Neural crest cell (in vitro differentiated cells): ENCODE measurements at regions not wholly inside any gene's neighbourhood (a gene's known extent, or its start where the extent isn't known, plus 50 kb on each side); places are given as distances from the start of the nearest gene placed in this dataset.
"Not testable (repeated sequence)": the region's sequence is repeated elsewhere in the genome, so short reads cannot be mapped to it uniquely, and the experiment has no call there.

Experiments
- DNase-seq: peaks from one replicate; pipeline ENCODE4 v3.0.0; 2021; ENCODE audit warnings: low read depth, mixed read lengths, low spot score
- H3K27ac Mint-ChIP-seq: one replicate; pipeline ENCODE4 v1.8.0; 2021; ENCODE audit warnings: mild to moderate bottlenecking, mixed read lengths; ENCODE audit not compliant: unreplicated experiment
- H3K27me3 Mint-ChIP-seq: 2 replicates; pipeline ENCODE4 v1.8.0; 2021; ENCODE audit warnings: low read depth, mild to moderate bottlenecking, mixed read lengths
- H3K36me3 Mint-ChIP-seq: 2 replicates; pipeline ENCODE4 v1.8.0; 2021; ENCODE audit warnings: low read depth, mild to moderate bottlenecking, mixed read lengths
- H3K4me1 Mint-ChIP-seq: 2 replicates; pipeline ENCODE4 v1.8.0; 2021; ENCODE audit warnings: mixed read lengths
- H3K4me3 Mint-ChIP-seq: one replicate; pipeline ENCODE4 v1.8.0; 2021; ENCODE audit warnings: mild to moderate bottlenecking, mixed read lengths
- H3K9me3 Mint-ChIP-seq: 2 replicates; pipeline ENCODE4 v1.8.0; 2021; ENCODE audit warnings: mixed read lengths
- CTCF ChIP-seq: fragments of 200-600 bp; sonication (generic); conservative IDR thresholded peaks from 2 replicates; pipeline ENCODE4 v1.5.0; 2021; ENCODE audit warnings: antibody characterized with exemption, mild to moderate bottlenecking

GRCh38 chr21:14058566-14058965, 152.2 kb downstream of the LIPI start:
- Mint-ChIP-seq H3K4me3 (no peak overlapping the region), H3K36me3 (peaks cover 3% of the 10 kb centered on the region), H3K27me3 (no peaks in the 10 kb centered on the region), H3K9me3 (no peaks in the 10 kb centered on the region), H3K4me1 (no peaks in the 10 kb centered on the region), H3K27ac (no peak overlapping the region)
- TF ChIP-seq CTCF: no peak
- DNase-seq: no peak

GRCh38 chr21:14057841-14058481, 152.8 kb downstream of the LIPI start:
- H3K36me3 Mint-ChIP-seq, H3K27me3 Mint-ChIP-seq, H3K27ac Mint-ChIP-seq, H3K9me3 Mint-ChIP-seq, H3K4me3 Mint-ChIP-seq, H3K4me1 Mint-ChIP-seq, DNase-seq: not testable (repeated sequence)

DNA sequence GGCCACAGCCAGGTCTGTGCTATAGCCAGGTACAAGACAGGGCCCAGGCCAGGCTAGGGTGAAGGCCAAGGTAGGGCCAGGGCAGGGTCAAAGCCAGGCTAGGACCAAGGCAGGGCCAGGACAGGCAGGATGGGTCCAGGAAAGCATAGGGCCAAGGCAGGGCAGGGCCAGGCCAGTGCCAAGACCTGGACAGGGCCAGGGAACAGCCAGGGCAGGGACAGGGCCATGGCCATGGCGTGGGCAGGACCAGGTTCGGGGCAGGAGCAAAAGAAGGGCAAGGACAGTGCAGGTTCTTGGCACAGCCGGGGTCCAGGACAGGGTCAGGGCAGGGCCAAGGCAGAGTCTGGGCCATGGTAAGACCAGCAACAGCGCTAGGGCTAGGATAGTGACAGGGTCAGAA, 153.4 kb downstream of the LIPI start:
- Mint-ChIP-seq H3K9me3 (peaks cover 4% of the 10 kb centered on the region), H3K4me1 (no peaks in the 10 kb centered on the region), H3K27ac (no peak overlapping the region), H3K4me3 (no peak overlapping the region), H3K36me3 (peaks cover 6% of the 10 kb centered on the region), H3K27me3 (no peaks in the 10 kb centered on the region)
- DNase-seq: no peak
- TF ChIP-seq CTCF: no peak

GRCh38 chr21:14056771-14057191, 154.0 kb downstream of the LIPI start:
- Mint-ChIP-seq H3K36me3 (peaks cover 6% of the 10 kb centered on the region), H3K9me3 (peaks cover 4% of the 10 kb centered on the region), H3K27me3 (no peaks in the 10 kb centered on the region), H3K4me1 (no peaks in the 10 kb centered on the region), H3K27ac (no peak overlapping the region), H3K4me3 (no peak overlapping the region)
- no peak for DNase-seq
- no peak for TF ChIP-seq CTCF

DNA sequence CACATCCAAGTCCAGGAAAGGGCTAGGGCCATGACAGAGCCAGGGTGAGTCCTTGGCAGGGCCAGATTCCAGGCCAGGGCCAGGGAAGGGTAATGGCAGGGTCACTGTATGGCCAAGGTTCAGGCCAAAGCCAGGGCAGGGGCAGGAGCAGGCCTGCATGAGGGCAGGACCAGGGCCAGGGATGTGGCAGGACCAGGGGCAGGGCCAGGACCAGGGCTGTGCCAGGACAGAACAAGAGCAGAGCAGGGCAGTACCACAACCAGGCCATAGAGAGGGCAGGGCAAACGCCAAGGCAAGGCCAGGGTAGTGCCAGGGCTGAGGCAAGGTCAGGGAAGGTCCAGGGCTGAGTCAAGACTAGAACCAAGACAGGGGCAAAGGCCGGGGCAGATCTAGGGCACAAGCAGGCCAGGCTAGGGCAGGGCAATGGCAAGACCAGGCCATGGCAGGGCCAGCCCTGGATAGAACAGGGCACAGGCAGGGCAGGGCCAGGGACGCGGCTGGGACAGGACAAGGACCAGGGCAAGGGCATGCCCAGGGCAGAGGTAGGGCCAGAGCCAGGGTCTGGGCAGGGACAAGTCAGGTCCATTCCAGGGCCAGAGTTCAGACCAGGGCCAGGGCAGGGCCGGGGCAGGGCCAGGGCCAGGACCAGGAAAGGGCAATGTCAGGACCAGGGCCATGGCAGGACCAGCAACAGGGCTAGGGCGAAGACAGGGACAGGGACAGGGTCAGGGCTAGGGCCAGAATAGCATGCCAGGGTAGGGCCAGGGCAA, 154.8 kb downstream of the LIPI start:
- H3K4me3 Mint-ChIP-seq, DNase-seq, H3K4me1 Mint-ChIP-seq, H3K9me3 Mint-ChIP-seq, H3K27me3 Mint-ChIP-seq, H3K36me3 Mint-ChIP-seq, H3K27ac Mint-ChIP-seq: not testable (repeated sequence)

GRCh38 chr21:14054682-14055081, 156.1 kb downstream of the LIPI start:
- Mint-ChIP-seq H3K4me3 (no peak overlapping the region), H3K4me1 (no peaks in the 10 kb centered on the region), H3K27ac (no peak overlapping the region), H3K9me3 (peaks cover 9% of the 10 kb centered on the region), H3K36me3 (peaks cover 7% of the 10 kb centered on the region), H3K27me3 (no peaks in the 10 kb centered on the region)
- DNase-seq: no peak
- no peak for TF ChIP-seq CTCF
